SK-N-SH treated with all-trans-retinoic acid at 6 μM for 48 hours (cell line): ENCODE measurements at regions not wholly inside any gene's neighbourhood (a gene's known extent, or its start where the extent isn't known, plus 50 kb on each side); places are given as distances from the start of the nearest gene placed in this dataset.

ENCODE experiments used
- ATAC-seq: fragments of 200-7000 bp; cut with Tn5 transposase; 3 replicates; pipeline ENCODE4 v1.9.1; 2020; ENCODE audit warnings: mild to moderate bottlenecking, moderate library complexity
- ARNTL ChIP-seq: fragments of 450-650 bp; formaldehyde crosslinking; IDR thresholded peaks from 2 replicates; pipeline ENCODE4 v1.5.0; 2020; ENCODE audit warnings: low read depth, mild to moderate bottlenecking, moderate library complexity, borderline replicate concordance
- BACH2 ChIP-seq: fragments of 250-450 bp; sonication (Bioruptor Pico); IDR thresholded peaks from 2 replicates; pipeline ENCODE4 v1.9.0; 2021; ENCODE audit warnings: mild to moderate bottlenecking, borderline replicate concordance
- CREB5 ChIP-seq: fragments of 250-450 bp; sonication (Bioruptor Pico); IDR thresholded peaks from 2 replicates; pipeline ENCODE4 v1.5.1; 2020; ENCODE audit warnings: low read depth, mild to moderate bottlenecking, moderate library complexity
- CSDC2 ChIP-seq: fragments of 250-450 bp; sonication (Bioruptor Pico); IDR thresholded peaks from 2 replicates; pipeline ENCODE4 v1.5.0; 2020; ENCODE audit warnings: mild to moderate bottlenecking, moderate library complexity
- CSRNP3 ChIP-seq: fragments of 250-450 bp; sonication (Bioruptor Pico); IDR thresholded peaks from 2 replicates; pipeline ENCODE4 v1.5.1; 2021; ENCODE audit warnings: mild to moderate bottlenecking, moderate library complexity
- GLIS3 ChIP-seq: fragments of 250-450 bp; sonication (Bioruptor Pico); IDR thresholded peaks from 2 replicates; pipeline ENCODE4 v1.5.0; 2020; ENCODE audit warnings: mild to moderate bottlenecking, moderate library complexity
- ISL1 ChIP-seq: fragments of 250-450 bp; sonication (Bioruptor Pico); IDR thresholded peaks from 2 replicates; pipeline ENCODE4 v2.1.2; 2022; ENCODE audit warnings: mild to moderate bottlenecking, moderate library complexity
- OSR1 ChIP-seq: fragments of 250-450 bp; sonication (Bioruptor Pico); IDR thresholded peaks from 2 replicates; pipeline ENCODE4 v1.8.0; 2022; ENCODE audit warnings: moderate library complexity, mild to moderate bottlenecking, inconsistent platforms
- PATZ1 ChIP-seq: fragments of 250-450 bp; sonication (Bioruptor Pico); IDR thresholded peaks from 2 replicates; pipeline ENCODE4 v1.8.0; 2020; ENCODE audit warnings: mild to moderate bottlenecking, moderate library complexity, borderline replicate concordance
- POU6F1 ChIP-seq: fragments of 250-450 bp; sonication (Bioruptor Pico); IDR thresholded peaks from 2 replicates; pipeline ENCODE4 v1.8.0; 2021; ENCODE audit warnings: low read depth, mild to moderate bottlenecking, moderate library complexity, borderline replicate concordance
- PPARA ChIP-seq: fragments of 250-450 bp; sonication (Bioruptor Pico); IDR thresholded peaks from 2 replicates; pipeline ENCODE4 v1.5.0; 2020; ENCODE audit warnings: mild to moderate bottlenecking, borderline replicate concordance
- RARB ChIP-seq: fragments of 250-450 bp; sonication (Bioruptor Pico); IDR thresholded peaks from 2 replicates; pipeline ENCODE4 v1.8.0; 2021; ENCODE audit warnings: mild to moderate bottlenecking, moderate library complexity
- SNAI2 ChIP-seq: fragments of 250-450 bp; sonication (Bioruptor Pico); IDR thresholded peaks from 2 replicates; pipeline ENCODE4 v1.5.0; 2020; ENCODE audit warnings: mild to moderate bottlenecking, moderate library complexity
- TCF4 ChIP-seq: fragments of 250-450 bp; sonication (Bioruptor Pico); IDR thresholded peaks from 2 replicates; pipeline ENCODE4 v1.8.0; 2021; ENCODE audit warnings: mild to moderate bottlenecking, moderate library complexity, borderline replicate concordance
- TOX ChIP-seq: fragments of 250-450 bp; sonication (Bioruptor Pico); IDR thresholded peaks from 2 replicates; pipeline ENCODE4 v1.8.0; 2021; ENCODE audit warnings: mild to moderate bottlenecking, moderate library complexity, borderline replicate concordance
- TSHZ2 ChIP-seq: fragments of 250-450 bp; sonication (Bioruptor Pico); IDR thresholded peaks from 2 replicates; pipeline ENCODE4 v1.5.0; 2020; ENCODE audit warnings: mild to moderate bottlenecking, moderate library complexity
- ZC3H10 ChIP-seq: fragments of 250-450 bp; sonication (Bioruptor Pico); IDR thresholded peaks from 2 replicates; pipeline ENCODE4 v1.5.1; 2021; ENCODE audit warnings: mild to moderate bottlenecking, moderate library complexity
- ZFP30 ChIP-seq: fragments of 450-650 bp; formaldehyde crosslinking; IDR thresholded peaks from 2 replicates; pipeline ENCODE4 v1.5.0; 2022; ENCODE audit warnings: mild to moderate bottlenecking, moderate library complexity
- ZNF565 ChIP-seq: fragments of 450-650 bp; formaldehyde crosslinking; conservative IDR thresholded peaks from 2 replicates; pipeline ENCODE4 v1.5.0; 2020; ENCODE audit warnings: low read depth, mild to moderate bottlenecking, moderate library complexity
- ZNF70 ChIP-seq: fragments of 450-650 bp; formaldehyde crosslinking; IDR thresholded peaks from 2 replicates; pipeline ENCODE4 v1.5.0; 2020; ENCODE audit warnings: mild to moderate bottlenecking, moderate library complexity
- ZNF8 ChIP-seq: fragments of 450-650 bp; formaldehyde crosslinking; IDR thresholded peaks from 2 replicates; pipeline ENCODE4 v1.5.0; 2020; ENCODE audit warnings: mild to moderate bottlenecking, moderate library complexity

- no peak; the same call in 2 of the 3 replicates for ATAC-seq
- TF ChIP-seq ZNF8 (CRISPR knock-in tag), result no peak
Observed at GRCh38 chr4:123024710-123025109, 102.3 kb upstream of the NUDT6 start.

GRCh38 chr4:123025398-123025797 lies 103.0 kb upstream of the NUDT6 start:
- no peak for ATAC-seq
- TF ChIP-seq ZNF70 (CRISPR knock-in tag) (no peak), RARB (CRISPR knock-in tag) (no peak), SNAI2 (CRISPR knock-in tag) (no peak)

- ATAC-seq, result peak; percentile 32
Observed at GRCh38 chr4:123026015-123026414, 103.6 kb upstream of the NUDT6 start.

- no peak for TF ChIP-seq PPARA (CRISPR knock-in tag)
- TF ChIP-seq RARB (CRISPR knock-in tag), result no peak
- TF ChIP-seq TSHZ2 (CRISPR knock-in tag), result no peak
- TF ChIP-seq OSR1 (CRISPR knock-in tag), result no peak
- no peak for TF ChIP-seq CREB5 (CRISPR knock-in tag)
- TF ChIP-seq TOX (CRISPR knock-in tag), result no peak
- no peak for TF ChIP-seq SNAI2 (CRISPR knock-in tag)
- no peak for TF ChIP-seq ARNTL (CRISPR knock-in tag)
- no peak for TF ChIP-seq CSRNP3
- no peak for TF ChIP-seq ZC3H10
- no peak for TF ChIP-seq PATZ1 (CRISPR knock-in tag)
- TF ChIP-seq TCF4, result no peak
- TF ChIP-seq ISL1 (CRISPR knock-in tag), result no peak
- no peak for TF ChIP-seq ZFP30 (CRISPR knock-in tag)
- TF ChIP-seq GLIS3 (CRISPR knock-in tag), result no peak
- no peak for TF ChIP-seq ZNF565 (CRISPR knock-in tag)
- no peak for TF ChIP-seq BACH2
- no peak for TF ChIP-seq POU6F1 (CRISPR knock-in tag)
- no peak for TF ChIP-seq CSDC2 (CRISPR knock-in tag)
- ATAC-seq, result no peak
Observed at GRCh38 chr4:123031664-123032063, 109.3 kb upstream of the NUDT6 start.
